HEK293T (cell line): ENCODE measurements at regions not wholly inside any gene's neighbourhood (a gene's known extent, or its start where the extent isn't known, plus 50 kb on each side); places are given as distances from the start of the nearest gene placed in this dataset.

Experiments used
- ELF4 ChIP-seq: fragments of 450-650 bp; IDR thresholded peaks from 2 replicates; pipeline ENCODE4 v1.6.1; 2017; ENCODE audit warnings: antibody characterized with exemption
- FOXA1 ChIP-seq: fragments of 450-650 bp; IDR thresholded peaks from 2 replicates; pipeline ENCODE4 v1.6.1; 2016; ENCODE audit warnings: mild to moderate bottlenecking
- FOXK2 ChIP-seq: fragments of 450-650 bp; IDR thresholded peaks from 2 replicates; pipeline ENCODE4 v1.6.1; 2016; ENCODE audit warnings: mild to moderate bottlenecking
- FOXM1 ChIP-seq: fragments of 450-650 bp; IDR thresholded peaks from 2 replicates; pipeline ENCODE4 v1.6.1; 2017; ENCODE audit warnings: mild to moderate bottlenecking, borderline replicate concordance
- L3MBTL2 ChIP-seq: fragments of 450-650 bp; conservative IDR thresholded peaks from 2 replicates; pipeline ENCODE4 v1.6.1; 2016; ENCODE audit warnings: mild to moderate bottlenecking
- LEF1 ChIP-seq: fragments of 450-650 bp; IDR thresholded peaks from 2 replicates; pipeline ENCODE4 v1.6.1; 2017; ENCODE audit warnings: mild to moderate bottlenecking, borderline replicate concordance
- NFRKB ChIP-seq: fragments of 450-650 bp; IDR thresholded peaks from 2 replicates; pipeline ENCODE4 v1.6.1; 2016; ENCODE audit warnings: mild to moderate bottlenecking, moderate library complexity
- SP1 ChIP-seq: fragments of 450-650 bp; IDR thresholded peaks from 2 replicates; pipeline ENCODE4 v1.6.1; 2017
- SUZ12 ChIP-seq: fragments of 450-650 bp; IDR thresholded peaks from 2 replicates; pipeline ENCODE4 v1.6.1; 2016; ENCODE audit warnings: mild to moderate bottlenecking
- TARDBP ChIP-seq: fragments of 450-650 bp; IDR thresholded peaks from 2 replicates; pipeline ENCODE4 v1.6.1; 2016

- TF ChIP-seq LEF1 = no peak
- no peak for TF ChIP-seq ELF4
- TF ChIP-seq TARDBP = no peak
- TF ChIP-seq FOXM1 = no peak
- no peak for TF ChIP-seq FOXK2
- no peak for TF ChIP-seq L3MBTL2
- no peak for TF ChIP-seq FOXA1
- no peak for TF ChIP-seq SP1
- TF ChIP-seq SUZ12 = no peak
- no peak for TF ChIP-seq NFRKB
Observed at GRCh38 chr5:113719549-113719948, 206.1 kb downstream of the YTHDC2 start.
